GM12801 (cell line): ENCODE measurements at regions not wholly inside any gene's neighbourhood (a gene's known extent, or its start where the extent isn't known, plus 50 kb on each side); places are given as distances from the start of the nearest gene placed in this dataset.

Source experiments
- CTCF ChIP-seq: IDR thresholded peaks from one replicate; pipeline ENCODE4 v1.5.1; 2011; ENCODE audit warnings: control low read depth; ENCODE audit not compliant: insufficient read length; ENCODE audit errors: extremely low read depth

- TF ChIP-seq CTCF, result no peak
Measured at GRCh38 chr17:45690625-45691275, 93.4 kb upstream of the CRHR1 start.

DNA sequence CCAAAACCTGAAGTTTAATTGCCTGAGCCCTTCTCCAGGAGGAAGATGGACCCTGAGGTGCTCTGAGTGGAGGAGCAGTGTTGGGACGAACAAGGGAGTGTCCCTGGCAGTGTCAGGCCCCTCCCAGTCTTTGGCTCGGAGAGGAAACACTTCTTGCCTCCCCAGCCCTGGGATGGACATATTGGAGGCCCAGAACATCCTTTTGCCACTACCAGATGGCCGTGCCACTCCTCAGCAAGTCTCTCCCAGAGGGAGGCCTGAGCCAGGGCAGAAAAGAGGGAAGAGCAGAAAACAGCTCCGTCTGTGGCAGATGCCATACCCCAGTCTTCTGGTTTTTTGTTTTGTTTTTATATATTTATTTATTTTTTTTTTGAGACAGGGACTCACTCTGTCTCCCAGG, 91.5 kb upstream of the CRHR1 start:
- no peak for TF ChIP-seq CTCF

DNA sequence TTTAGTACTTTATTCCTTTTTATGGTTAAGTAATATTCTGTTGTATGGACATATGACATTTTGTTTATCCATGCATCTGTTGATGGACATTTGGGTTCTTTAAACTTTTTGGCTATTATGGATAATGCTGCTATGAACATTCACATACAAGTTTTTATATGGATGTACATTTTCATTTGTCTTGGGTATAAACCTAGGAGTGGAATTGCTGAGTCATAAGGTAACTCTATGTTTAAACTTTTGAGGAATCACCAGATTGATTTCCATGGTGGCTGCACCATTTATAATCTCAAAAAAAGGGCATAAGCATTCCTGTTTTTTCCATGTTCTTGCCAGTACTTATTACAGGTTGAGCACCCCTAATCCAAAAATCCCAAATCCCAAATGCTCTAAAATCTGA, 90.3 kb upstream of the CRHR1 start:
- no peak for TF ChIP-seq CTCF

- TF ChIP-seq CTCF, result no peak
Measured at GRCh38 chr17:45696442-45696841, 87.7 kb upstream of the CRHR1 start.

DNA sequence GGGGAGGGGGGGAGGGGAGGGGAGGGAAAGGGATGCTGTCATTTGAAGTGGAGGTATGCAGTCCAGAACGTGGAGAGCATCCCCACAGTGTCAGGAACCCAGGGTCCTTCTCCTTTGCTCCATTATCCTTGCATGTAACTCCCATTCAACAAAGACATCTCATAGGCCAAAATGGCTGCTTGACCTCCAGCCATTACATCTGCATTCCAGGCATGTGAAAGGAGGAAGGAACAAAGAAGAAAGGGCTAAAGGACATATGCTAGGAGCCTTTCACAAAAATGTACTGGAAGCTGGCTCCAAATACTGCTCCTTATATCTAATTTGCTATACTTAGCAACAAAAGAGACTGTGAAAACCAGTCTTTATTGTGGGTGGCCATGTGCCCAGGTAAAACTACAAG, 87.0 kb upstream of the CRHR1 start:
- TF ChIP-seq CTCF, result no peak

DNA sequence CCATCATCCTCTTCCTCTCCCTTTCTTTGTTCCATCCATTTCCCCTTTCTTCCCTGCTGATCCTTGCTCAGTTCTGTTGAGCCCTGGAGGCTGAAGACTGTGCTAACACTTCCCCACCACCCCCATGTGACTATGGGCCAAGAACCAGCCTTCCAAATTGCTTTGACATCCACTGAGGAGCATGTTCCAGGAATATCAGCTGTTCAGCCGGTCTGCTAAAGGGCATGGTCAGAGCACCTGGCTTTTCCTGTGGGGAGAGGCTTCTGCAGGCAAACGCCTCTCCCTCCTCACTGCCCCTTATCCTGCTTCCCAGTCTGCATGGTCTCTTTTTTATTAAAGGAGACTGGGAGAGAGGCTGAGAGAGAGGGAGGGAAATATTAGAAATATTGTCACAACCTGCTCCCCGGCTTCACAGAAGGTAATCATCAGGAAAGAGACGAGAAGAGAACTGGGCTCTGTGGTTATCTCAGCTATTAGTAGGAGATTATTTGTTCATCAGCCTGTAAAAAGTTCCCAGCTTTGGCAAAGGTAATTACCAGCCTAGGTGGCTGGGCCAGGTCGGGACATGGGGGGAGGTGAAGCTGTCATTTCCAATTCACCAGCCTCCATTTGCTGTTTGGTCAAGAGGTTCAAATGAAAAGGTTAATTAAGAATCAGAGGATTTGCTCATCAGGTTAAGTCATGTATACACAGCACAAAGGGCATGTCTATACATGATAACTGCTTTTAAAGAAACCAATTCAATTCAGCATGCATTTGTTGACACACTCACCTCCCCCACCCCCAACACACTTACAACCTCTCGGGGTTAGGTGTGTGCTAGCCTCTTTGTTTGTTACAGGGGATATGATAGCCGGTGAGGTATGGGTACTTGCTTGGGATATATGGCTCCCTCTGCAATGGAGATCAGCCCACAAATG, 83.7 kb upstream of the CRHR1 start:
- TF ChIP-seq CTCF, result no peak

DNA sequence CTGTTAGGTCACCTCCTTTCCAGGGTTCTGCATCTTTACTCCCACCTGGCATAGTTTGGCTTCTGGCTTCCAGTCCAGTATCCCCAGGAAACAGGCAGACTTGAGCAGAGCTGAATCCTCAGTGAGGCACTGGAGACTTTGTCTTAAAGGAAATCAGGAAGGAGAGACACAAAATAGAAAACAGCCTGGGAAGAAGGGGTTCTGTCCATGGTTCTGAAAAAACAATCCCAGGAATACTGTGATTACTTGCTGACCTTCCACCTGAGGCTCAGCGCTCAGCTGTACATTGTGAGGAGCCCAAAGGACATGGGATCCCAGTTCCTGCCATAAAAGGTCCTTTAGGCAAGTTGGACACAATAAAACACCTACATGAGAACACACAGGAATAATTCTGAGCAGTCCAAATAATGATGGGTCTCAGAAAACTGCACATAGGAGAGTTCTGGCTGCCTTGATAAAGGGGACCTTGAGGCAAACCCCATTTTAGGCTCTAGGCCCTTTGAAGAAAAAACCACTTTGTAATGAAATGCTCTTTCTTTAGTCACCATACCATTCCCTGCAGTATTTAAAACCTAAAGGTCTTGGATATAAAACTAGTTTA, 81.4 kb upstream of the CRHR1 start:
- no peak for TF ChIP-seq CTCF
